D341Med (cell line): ENCODE measurements at regions not wholly inside any gene's neighbourhood (a gene's known extent, or its start where the extent isn't known, plus 50 kb on each side); places are given as distances from the start of the nearest gene placed in this dataset.
A peak's percentile ranks its signal among the peaks of the same experiment; 100 is the strongest.

Experiments used
- DNase-seq: peaks from one replicate; pipeline ENCODE4 v3.0.0; 2012; ENCODE audit warnings: low spot score

DNA sequence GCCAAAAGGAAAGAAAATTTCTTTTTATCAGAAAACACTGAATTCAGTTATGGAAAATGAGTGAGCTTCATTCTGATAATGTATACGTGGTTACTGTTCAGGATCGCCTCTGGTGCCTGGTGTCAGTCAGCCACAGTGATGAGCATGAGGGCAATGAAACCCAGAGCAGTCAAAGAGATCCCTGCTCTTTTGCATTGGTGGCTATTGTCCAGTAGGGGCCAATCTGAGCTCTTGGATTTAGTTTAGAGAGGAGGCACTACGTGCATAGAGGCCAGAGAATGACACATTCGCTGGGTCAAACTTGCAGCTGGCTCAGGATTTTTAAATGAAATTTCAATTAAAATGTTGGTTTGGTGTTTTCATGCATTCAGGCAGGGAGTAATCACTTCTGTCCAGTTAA lies 522.9 kb downstream of the TMEM182 start:
- no peak for DNase-seq

DNA sequence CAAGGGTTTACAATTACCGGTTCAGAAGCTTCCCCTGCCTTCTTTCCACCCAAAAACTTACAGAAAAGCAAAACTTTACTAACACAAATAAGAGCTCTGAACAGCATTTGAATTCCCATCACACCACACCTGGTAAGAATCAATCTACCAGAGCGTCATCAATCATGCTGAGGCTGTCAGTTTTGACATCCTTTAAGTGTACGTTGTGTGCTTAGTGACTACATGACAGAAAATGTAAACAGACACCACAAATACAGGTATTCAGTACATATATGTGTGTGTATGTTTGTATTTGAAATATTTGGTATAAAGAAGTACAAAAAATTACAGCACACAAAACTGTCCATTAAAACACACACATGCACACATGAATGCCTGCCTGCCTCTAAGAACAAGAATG lies 523.5 kb downstream of the TMEM182 start:
- DNase-seq, result no peak

DNA sequence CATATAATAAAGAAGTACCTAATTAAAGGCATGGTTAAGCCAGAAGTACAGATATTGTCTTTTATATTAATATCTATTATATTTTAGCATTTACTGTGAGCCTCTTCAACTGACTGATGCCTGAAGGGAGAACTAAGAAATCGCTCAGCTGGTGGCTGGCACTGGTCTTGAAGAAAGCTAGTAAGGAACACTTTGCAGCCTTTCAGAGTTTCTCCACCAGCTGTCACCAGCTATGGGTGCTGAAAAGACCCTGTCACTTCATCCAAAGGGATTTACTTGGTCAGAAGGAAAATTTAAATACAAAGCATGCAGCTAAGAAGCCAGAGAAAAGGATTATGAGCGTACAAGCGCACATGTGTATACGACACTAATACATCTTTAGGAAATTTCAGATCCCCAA lies 525.9 kb downstream of the TMEM182 start:
- DNase-seq, result no peak

DNA sequence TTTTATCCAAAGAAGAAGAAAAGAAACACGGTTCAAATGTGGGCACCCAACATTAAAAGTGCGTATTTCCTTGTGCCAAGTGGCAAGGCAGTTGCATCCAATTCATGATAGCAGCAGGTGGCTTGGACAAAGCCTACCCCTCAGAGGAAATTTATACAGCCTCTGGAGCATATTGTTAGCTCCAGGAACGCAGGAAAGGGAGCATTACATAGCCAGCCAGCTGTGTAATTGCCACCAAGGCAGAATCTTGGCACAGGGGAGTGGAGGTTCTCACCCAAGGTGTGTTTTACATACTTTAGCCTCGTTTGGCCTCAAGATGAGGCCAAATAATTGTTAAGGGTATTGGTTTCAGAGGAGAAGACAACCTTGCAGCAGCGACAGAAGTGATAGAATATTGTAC lies 526.9 kb downstream of the TMEM182 start:
- no peak for DNase-seq

DNA sequence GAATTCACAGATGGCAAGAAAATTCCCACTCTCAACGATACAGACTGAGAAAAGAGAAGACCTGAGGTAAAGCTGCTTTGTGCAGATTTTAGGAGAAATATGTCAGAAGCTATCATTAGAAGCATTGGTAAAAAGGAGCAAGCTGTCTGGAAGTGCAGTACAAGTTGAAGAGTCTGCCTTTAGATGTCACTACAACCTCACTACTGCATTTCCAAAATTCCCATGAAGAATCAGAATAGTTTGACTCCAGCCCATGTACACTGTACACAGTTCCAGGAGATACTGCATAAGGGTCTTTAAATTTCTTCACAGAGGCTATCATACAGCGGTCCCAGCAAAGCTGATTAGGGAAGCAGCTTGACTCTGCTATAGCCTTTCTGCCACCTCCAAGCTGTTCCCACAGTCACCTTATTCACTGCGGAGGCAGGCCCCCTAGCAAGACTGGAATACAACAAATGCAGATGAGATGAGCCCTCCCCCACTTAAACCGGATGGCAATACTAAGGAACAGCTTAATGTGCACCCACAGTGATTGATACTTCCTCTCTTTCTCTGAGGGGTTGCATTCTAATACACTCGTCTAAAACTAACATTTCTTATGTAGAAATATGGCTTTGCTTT lies 527.4 kb downstream of the TMEM182 start:
- peak; percentile 33 for DNase-seq

DNA sequence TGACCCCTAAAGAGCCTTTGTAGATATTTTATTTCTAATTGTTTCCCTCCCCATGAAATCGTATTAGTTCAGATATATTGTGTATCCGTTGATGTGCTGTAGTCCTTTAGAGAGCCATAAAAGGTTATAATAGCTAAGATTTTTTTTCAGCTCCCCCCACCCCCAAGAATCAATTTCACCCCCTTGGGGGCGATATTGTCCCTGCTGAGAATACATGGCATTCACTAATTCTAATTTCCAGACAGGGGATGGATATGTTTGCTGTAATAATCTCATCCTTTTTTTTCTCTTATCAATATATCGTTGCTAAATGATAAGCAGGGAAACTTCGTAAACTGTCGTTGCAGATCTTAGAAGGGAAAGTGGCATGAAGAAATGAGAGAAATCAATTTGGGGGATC lies 530.7 kb downstream of the TMEM182 start:
- no peak for DNase-seq

DNA sequence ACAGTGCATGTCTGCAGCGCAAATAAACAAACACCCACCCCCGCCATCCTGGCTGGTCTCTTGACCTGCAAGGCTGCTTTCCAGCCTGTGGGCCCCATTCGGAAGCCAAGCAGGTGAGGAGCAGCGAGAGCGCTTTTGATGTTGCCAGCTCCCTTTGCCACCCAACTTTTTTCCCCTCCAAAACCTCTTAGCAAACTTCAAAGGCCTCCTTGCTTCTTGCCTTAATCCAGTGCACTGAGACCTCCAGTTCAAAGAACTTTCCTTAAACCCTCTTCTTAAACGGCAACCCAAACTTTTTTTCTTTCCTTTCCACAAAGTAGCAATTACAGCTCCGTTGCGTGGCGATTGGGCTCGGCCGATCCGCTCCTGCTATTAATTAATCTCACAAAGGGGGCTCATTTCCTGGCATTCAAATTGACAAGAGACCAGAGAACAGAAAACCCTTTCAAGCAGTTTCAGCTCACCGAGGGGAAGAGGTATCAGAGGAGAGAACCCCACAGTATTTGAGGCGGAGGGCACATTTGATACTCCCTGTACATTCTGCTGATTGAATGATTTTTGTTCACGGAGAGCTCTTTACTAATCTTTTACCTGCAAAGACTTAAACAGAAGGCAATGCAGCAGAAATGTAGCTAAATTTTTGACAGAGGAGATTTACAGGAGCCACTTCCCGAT lies 531.4 kb downstream of the TMEM182 start:
- DNase-seq, result no peak

DNA sequence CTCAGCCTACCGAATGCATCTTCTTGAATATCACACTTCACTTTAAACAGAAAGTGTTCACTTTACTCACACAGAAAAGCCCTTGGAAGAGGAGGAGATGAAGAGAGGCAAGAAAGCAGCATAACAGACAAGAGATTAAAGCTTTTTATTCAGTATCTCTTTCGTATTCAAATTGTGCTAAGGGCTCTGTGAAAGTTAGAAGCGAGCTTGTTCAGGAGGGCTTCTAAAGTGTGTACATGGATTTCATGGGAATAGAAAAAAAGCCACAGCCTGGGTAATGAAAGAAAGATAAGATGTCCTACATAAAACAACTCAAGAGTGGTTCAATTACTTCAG lies 531.9 kb downstream of the TMEM182 start:
- no peak for DNase-seq

DNA sequence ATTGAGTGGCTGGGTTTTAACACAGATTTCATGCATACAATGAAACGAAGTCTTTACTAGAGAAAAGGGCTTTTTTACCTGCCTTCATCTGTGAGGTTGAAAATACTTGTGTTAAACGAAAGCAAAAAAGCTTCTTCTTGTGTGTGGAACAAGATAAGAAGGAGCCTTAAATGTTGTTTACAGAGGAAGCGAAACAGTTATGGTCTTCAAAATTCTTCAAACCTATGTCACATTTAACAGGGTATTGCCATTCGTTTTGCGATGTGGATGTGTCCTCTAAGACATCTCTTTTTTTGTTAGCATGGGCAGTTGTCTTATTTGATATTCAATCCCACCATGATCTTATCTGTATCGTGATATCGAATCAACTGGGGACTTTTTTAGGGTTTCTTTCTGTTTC lies 532.6 kb downstream of the TMEM182 start:
- DNase-seq, result no peak

DNA sequence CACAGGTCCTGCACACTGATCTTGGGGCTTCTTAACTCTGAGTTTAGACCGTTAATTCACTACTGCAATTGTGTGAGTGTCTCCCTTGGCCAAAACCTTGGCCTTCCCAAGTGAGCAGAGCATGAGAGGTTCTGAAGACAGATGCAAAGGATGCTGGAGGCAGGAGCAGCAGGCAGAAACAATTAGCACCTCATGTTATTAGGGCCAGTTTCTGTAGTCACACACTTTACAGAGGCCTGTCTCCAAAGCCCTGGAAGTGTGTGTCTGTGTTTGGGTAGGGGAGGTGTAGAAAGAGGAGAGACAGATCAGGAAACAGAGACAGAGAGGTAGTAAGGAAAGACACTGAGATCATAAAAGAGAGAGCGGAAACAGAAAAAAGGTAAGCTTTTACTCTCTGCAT lies 533.8 kb downstream of the TMEM182 start:
- DNase-seq, result no peak

DNA sequence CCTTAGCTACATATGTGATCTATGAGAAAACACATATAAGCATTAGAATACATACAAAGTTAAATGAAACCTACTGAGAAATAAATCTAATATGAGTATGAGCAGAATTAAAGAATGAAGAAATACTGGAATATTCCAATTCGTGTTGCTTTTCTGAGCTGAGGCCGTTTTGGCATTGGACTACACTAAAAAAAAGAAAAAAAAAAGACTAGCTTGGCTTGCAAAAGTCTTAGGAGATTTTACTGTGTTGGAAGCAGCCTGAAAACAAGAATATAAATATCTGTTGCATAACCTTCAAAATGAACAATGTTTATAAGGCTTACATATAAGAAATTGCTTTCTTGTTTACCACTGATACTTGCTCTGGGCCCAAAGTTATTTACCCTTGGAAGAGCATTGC lies 562.8 kb downstream of the TMEM182 start:
- DNase-seq, result no peak

DNA sequence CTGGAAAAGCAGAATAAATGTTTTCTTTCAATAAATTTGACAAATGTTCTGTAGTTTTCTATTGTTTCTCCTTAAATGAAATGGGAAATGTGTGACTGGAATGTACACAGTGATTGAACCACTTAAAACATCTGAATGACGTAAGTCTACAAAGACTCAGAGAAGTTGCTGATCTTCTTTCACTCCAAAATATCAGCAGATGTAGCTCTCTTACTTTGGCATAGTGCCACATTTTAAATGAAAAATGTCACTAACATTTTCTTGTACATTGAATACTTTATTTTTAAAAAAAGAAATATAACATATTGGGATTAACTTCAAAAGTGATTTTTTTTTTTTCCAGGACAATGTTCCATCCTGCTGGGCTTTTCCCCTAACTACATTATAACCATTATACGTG lies 565.6 kb downstream of the TMEM182 start:
- no peak for DNase-seq

DNA sequence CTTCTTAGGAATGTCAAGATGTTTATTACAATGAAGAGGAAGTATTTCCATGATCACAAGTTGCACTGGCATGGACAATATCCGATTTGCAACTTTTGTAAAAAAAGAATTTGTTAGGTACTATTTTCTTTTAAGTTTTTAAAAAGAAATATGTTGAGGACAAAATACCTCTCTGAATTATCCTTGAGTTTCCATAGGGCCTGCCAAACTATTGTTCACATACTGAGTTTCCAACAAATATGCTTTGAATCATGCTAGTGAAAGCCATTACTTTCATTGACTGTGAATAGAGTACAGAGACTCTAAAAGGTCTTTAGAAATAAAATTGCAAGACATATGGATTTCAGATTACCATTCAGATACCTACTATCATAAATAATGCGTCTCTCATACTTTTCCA lies 566.1 kb downstream of the TMEM182 start:
- DNase-seq, result no peak

DNA sequence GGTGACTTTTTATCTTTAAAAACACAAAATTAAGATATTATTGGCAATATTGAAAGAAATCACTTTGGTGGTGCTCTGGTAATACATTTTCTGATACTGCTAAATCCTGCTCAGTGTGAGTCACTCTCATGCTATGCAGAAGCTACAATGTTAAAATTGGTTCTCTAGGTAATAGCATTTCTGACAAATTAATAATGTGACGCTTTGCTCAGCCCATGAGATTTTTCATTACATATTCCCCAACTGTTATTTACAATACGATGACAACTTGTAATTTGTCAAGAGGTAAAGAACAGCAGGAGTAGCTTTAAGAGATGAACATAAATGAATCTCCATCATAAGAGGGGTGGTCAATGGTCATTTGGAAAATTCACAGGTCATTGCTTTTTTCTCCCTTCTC lies 573.6 kb downstream of the TMEM182 start:
- no peak for DNase-seq

DNA sequence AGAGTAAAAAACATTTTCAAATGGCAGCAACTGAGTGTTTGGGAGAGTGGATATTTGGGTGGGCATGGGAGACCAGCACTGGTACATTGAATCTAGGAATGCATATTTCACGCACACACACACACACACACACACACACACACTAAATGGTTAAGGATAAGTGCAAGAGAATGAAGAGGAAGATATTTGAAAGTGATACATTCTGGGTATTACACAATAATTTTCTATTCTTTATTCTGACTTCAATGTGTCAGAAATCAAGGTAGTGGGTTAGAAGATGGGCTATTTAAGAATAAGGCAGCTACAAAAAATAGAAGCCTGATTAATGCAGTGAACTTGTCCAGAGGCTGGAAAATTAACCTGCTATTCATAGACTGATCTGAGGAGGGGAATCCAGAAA lies 577.0 kb downstream of the TMEM182 start:
- DNase-seq, result no peak

DNA sequence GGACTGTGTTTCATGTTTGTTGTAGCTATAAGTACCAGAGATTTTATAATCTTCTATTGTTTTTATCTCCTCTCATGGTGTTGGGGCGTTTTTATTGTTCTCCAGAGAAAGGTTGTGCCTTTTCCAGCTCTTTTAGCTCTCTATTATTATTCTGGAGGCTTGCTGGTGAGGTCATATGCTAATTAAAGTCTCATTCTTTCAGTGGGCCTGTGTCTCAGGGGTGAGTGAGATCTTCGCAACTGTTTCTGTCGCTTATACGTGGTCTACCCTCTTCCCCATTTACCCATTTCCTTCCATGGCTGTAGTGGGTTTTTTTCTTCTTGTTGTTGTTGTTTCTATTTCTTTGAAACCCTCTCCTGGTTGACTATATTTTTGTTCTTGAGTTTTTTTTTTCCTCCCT lies 584.9 kb downstream of the TMEM182 start:
- no peak for DNase-seq

DNA sequence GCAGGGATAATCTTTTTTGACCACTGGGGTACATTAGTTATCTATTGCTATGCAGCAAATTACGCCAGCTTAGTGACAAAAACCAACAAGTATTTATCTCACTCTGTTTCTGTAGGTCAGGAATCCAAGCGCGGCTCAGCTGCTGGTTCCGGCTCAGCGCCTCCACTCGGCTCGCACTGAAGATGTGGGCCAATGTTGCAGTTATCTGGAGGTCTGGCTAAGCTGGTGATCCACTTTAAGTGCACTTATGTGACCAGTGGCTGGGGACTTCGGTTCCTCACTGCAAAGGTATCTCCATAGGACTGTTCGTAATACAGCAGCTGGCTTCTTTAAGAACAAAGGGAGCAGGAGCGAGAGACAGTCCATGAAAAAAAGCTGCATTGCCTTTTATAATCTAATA lies 591.9 kb downstream of the TMEM182 start:
- DNase-seq, result no peak

DNA sequence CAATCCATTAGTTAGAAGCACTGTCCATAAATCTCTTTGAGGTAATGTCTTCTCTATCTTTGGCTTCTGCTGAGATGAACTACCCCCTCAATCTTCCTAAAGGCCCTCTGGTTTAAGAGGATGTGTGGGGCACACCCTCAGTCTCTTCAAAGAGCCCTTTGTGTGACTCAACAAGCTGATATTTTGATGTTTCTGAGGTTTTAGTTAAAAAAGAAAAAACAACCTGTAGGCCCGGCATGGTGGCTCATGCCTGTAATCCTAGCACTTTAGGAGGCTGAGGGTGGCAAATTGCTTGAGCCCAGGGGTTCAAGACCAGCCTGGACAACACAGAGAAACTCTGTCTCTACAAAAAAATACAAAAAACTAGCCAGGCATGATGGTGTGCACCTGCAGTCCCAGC lies 593.5 kb downstream of the TMEM182 start:
- no peak for DNase-seq

DNA sequence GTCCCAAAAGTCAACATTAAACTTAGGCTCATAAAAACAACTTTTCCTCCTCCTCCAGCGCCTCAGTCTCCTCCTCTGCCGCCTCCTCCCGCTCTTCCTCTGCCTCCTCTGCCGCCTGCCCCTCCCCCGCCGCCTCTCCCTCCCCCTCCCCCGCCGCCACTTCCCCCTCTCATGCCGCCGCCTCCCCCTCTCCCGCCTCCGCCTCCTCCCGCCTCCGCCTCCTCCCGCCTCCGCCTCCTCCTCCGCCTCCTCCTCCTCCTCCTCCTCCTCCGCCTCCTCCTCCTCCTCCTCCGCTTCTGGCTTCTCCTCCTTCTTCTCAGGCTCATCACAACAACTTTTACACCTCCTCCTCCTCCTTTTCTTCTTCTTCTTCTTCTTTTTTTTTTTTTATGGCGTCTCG lies 599.9 kb downstream of the TMEM182 start:
- no peak for DNase-seq

DNA sequence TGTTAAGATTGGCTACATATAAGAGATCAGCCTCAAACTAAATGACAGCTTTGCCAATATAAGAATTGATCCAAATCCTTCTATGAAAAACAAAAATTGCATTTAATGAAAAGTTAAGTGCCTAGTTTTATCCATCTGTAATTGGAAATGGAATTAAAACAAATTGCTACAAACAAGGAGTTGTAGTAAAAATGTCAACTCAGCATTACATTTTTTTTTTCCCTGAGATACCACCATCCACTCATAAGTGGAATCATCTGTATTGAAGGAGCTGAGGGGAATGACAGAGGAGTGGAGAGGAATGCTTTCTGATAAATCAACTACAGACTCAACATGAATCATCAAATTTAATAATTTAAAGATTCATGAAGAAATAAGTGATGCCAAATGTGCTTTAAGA lies 601.8 kb downstream of the TMEM182 start:
- no peak for DNase-seq

DNA sequence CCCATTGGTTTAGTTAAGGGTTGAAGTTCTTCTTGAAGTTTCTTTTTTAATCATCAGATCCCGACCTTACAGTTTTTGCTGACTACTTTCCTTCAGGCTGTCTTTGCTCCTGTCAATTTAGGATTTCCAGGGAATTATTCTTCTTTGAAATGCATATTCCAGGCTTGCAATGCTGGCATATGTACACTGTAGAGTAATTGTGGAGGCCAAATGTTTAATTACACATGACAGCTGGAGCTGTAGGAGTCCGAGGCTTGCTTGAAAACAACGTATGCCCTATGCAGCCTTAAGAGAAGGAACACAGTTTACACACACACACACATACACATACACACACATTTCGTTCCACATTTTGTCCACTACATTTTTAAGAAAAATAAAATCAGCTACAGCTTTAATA lies 602.3 kb downstream of the TMEM182 start:
- DNase-seq, result no peak

DNA sequence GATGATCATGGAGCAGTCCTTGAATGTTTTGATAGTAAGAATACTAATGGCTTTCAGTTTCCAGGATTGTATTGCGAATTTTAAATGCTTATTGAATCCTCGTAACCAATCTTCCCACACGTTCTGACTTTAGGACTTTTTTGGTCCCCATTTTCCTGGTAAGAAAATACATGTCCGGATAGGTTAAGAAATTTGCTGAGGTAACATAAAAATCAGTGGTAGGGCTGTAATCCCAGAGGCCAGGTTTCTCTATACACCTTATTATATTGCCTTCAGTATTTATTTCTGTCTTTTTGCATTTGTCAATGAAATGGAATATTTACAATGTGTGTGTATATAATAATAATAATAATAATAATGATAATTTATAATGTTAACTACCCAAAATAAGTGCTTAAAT lies 603.2 kb downstream of the TMEM182 start:
- no peak for DNase-seq

DNA sequence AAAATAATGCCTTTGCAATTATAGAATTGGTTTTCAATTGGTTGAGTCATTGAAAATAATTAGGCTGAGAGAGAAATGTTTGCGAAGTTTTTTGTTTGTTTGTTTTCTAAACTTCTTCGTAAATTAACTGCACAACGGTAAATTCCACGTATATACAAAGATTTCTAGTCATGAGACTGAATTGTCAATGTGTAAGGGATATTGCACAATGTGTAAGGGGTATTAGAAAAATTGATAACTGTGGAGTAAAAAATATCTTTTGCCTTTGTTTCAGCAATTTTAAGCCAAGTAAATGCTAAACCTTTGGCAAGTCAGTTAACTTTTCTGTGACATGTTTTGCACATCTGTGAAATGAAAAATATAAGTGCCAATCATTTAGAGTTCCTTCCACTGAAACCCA lies 606.0 kb downstream of the TMEM182 start:
- no peak for DNase-seq

DNA sequence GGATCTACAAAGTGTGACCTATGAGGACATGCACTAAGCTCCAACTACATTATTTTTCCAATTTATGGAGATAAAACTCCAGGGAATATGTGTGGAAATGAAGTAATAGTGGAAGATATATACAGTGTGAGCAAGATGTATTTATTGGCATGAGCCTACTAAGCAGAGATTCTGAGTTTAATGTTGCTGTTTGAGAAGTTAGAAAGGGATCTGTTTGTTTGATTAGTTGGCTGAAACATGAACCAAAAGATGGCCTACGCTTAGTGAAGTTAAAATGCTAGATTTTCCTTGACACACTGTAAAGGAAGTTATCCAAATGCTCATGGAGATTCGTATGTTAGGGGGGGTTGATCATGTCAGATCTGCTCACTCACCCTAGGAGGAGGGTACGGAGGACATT lies 621.7 kb downstream of the TMEM182 start:
- DNase-seq, result no peak

DNA sequence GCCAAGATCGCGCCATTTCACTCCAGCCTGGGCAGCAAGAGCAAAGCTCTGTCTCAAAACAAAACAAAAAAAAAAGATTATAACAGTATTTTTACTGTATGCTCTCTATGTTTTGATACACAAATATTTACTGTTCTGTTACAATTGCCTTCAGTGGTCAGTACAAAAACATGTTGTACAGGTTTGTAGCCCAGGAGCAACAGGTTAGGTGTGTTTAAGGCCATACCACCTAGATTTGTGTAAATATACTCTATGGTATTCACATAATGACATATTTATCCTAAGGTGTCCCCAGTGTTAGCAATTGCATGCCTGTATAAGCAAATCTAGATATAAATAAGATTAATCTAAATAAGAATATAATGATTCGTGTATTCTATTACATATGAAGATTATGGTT lies 625.0 kb downstream of the TMEM182 start:
- no peak for DNase-seq
